IPS DF 6.9 (cell line): ENCODE measurements at regions not wholly inside any gene's neighbourhood (a gene's known extent, or its start where the extent isn't known, plus 50 kb on each side); places are given as distances from the start of the nearest gene placed in this dataset.
A peak's percentile ranks its signal among the peaks of the same experiment; 100 is the strongest.

Experiments
- DNase-seq: peaks from one replicate; pipeline ENCODE4 v3.0.0-alpha.2; 2013; ENCODE audit warnings: low read depth, low spot score
- H3K27ac ChIP-seq: one replicate; pipeline ENCODE4 v1.5.1; 2013; ENCODE audit warnings: low read length, control low read depth
- H3K27me3 ChIP-seq: 2 replicates; pipeline ENCODE4 v1.6.1; 2013; ENCODE audit warnings: mild to moderate bottlenecking, low read length; ENCODE audit not compliant: control insufficient read depth, insufficient read depth
- H3K36me3 ChIP-seq: 2 replicates; pipeline ENCODE4 v1.6.1; 2013; ENCODE audit warnings: low read length; ENCODE audit not compliant: control insufficient read depth, insufficient read depth
- H3K4me1 ChIP-seq: 2 replicates; pipeline ENCODE4 v1.6.1; 2013; ENCODE audit warnings: low read length; ENCODE audit not compliant: control insufficient read depth, insufficient read depth
- H3K4me3 ChIP-seq: 2 replicates; pipeline ENCODE4 v1.5.1; 2013; ENCODE audit warnings: mild to moderate bottlenecking, low read length
- H3K9me3 ChIP-seq: 2 replicates; pipeline ENCODE4 v1.6.1; 2013; ENCODE audit warnings: low read length, inconsistent platforms; ENCODE audit not compliant: control insufficient read depth, insufficient read depth
- WGBS: extraction: QIAGEN DNeasy Blood & Tissue Kit; methylation state at CpG from one replicate; pipeline ENCODE4 v1.1.7; 2013; ENCODE audit warnings: mixed read lengths, missing lambda C conversion rate; ENCODE audit not compliant: insufficient read length, insufficient coverage; 5-methylcytosine and 5-hydroxymethylcytosine counted together

DNA sequence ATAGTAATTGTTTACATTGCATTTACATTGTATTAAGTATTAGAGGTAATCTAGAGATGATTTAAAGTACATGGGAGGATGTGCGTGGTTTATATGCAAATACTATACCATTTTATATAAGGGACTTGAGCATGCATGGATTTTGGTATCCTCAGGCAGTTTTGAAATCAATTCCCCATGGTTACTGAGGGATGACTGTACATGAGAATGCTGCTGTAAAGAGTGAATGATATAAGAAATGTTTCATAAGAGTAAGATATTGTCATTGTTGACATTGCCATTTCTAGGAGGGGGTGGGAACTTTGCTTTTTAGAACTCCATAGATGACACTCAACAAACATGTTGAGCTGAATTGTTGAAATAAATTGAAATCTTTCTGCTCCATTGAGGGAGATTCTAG, 185.0 kb downstream of the SEMA6A start:
- no peak overlapping the region for H3K4me3 ChIP-seq
- H3K27ac ChIP-seq: no peak overlapping the region
- no peaks in the 10 kb centered on the region for H3K27me3 ChIP-seq
- no peaks in the 10 kb centered on the region for H3K9me3 ChIP-seq
- H3K36me3 ChIP-seq: no peaks in the 10 kb centered on the region
- WGBS: no CpG with 5 or more reads among the region's 1 CpG
- H3K4me1 ChIP-seq: peaks cover 3% of the 10 kb centered on the region; the same call in 1 of the 2 replicates
- no peak for DNase-seq

DNA sequence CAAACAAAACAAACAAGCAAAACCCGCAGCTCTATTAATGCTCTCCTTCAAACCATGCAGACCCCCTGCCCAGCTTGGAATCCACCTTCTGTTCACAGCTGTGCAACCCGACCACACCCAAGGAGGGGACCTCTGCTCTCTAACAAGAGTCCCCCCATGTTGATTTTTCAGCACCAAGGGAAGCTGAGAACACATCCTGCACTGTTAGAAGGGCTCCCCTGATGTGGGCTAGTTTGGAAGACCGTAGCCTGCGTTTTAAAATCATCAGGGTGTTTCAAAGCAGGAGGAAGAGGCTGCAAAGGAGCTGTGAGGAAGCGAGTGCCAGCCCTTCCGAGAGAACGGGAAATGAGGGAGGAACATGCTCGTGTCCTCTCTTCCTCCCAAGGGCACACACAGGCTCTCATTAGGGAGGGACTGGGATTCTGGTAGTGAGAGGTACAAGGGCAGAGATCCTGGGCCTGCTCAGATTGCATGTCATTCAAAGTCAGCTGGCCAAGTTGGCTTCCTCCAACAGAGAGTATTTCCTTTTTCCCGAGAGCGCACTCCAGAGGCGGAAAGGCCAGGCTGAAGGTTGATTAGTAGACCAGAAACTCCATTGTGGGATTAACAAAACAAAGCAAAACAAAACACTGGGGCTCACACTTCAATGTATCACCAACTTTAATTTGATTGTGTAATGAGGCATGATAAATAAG, 185.9 kb downstream of the SEMA6A start:
- peak; percentile 13 for DNase-seq
- no peaks in the 10 kb centered on the region for H3K9me3 ChIP-seq
- H3K4me3 ChIP-seq: no peak overlapping the region
- no peak overlapping the region for H3K27ac ChIP-seq
- peaks cover 3% of the 10 kb centered on the region; the same call in 1 of the 2 replicates for H3K4me1 ChIP-seq
- WGBS: no CpG with 5 or more reads among the region's 11 CpGs
- H3K36me3 ChIP-seq: no peaks in the 10 kb centered on the region
- H3K27me3 ChIP-seq: no peaks in the 10 kb centered on the region

DNA sequence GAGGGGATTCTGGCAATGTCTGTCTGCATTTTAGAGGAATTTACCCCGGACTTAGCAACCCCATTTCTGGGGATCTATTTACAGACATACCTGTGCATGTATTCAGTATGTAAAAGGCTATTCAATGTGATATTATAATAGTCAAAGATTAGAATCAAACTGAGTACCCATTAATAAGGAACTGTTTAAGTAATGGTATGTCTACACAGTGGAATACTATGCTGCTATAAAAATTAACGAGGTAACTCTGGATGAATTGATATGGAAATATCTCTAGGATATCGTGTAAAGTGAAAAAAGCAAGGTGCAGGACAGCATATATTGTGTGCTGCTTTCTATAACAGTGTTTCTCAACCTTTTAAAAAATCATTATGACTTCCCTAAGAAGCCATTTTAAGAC, 186.9 kb downstream of the SEMA6A start:
- Histone ChIP-seq H3K27ac (no peak overlapping the region), H3K27me3 (no peaks in the 10 kb centered on the region), H3K9me3 (no peaks in the 10 kb centered on the region), H3K4me1 (peaks cover 3% of the 10 kb centered on the region; the same call in 1 of the 2 replicates), H3K4me3 (no peak overlapping the region), H3K36me3 (no peaks in the 10 kb centered on the region)
- no CpG with 5 or more reads among the region's 3 CpGs for WGBS
- DNase-seq: no peak

DNA sequence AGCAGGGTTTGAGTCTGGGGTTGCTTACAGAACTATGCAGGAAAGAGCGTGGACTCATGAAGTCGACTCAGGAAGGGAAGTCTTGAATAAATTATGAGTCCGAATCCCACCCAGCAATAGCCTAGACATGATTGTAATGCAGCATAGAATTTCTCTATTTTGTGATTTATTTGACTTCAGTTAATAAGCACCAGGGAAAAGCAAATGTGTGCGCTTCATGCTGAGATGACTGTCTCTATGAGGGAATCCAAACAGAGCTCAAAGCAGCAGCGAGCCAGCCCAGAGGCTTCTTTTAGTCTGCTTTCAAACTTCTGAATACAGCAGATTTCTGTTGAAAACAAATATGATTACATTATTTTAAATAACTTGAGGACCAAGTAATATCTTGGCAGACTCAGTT, 188.0 kb downstream of the SEMA6A start:
- Histone ChIP-seq H3K27me3 (no peaks in the 10 kb centered on the region), H3K4me1 (peaks cover 3% of the 10 kb centered on the region; the same call in 1 of the 2 replicates), H3K36me3 (no peaks in the 10 kb centered on the region), H3K9me3 (no peaks in the 10 kb centered on the region), H3K27ac (no peak overlapping the region), H3K4me3 (no peak overlapping the region)
- no peak for DNase-seq
- no CpG with 5 or more reads among the region's 5 CpGs for WGBS

DNA sequence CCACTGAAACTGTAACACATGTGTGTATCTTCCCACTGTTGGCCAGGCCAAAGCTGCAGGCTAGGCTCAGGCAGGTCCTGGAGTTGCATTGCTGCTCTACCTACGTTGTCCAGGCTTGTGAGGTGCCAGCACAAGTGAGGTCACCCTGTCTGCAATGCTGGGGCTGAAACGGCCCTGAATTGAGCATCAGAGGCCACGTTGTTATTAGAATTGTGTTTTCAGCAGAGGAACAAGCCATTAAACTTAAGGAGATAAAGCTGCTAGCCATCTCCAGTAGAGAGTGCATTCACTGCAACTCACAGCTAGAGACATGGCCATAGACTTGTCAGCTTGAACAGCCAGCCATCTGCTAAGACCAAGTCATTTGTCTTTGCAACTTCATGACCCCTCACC, 191.8 kb downstream of the SEMA6A start:
- no peaks in the 10 kb centered on the region for H3K36me3 ChIP-seq
- DNase-seq: no peak
- no peaks in the 10 kb centered on the region for H3K9me3 ChIP-seq
- no peaks in the 10 kb centered on the region for H3K4me1 ChIP-seq
- H3K27ac ChIP-seq: no peak overlapping the region
- WGBS: no CpG with 5 or more reads among the region's 3 CpGs
- no peak overlapping the region for H3K4me3 ChIP-seq
- H3K27me3 ChIP-seq: no peaks in the 10 kb centered on the region

DNA sequence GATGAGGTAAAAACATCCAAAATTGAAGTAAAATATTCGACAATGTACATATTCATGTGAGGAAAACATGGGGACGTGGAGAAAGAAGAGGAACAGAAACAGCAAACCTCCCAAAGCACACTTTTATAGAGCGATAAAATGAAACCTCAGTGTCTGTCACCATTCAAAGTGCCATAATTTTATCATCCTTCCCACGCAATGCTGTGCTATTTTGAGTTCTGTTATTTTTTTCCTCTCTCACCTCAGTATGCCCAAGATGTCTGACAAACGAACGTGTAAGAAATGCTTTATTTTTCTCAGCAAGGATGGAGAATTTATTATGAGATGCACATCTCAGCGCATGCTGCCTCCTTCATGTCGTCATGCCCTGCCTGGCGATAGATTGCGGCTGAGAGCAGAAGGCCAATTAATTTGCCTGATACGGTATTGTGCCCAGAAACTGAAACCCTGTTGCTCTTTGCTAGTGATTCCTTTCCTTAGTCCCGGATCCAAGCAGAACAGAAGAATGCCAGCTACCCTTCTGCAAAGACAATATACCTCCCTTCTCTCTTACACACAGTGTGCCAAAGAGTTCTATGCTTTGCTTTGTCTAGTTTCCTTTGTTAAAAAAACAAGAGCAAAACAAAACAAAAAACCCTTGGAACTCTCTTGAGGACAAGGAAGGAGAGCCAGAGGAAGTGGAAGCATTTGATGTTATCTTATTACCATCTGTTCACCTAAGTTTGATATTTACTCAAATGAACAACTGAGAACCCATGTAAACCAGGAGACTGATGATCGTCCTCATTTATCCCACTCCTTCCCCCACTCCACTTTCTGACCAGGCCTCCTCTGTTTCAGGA, 192.4 kb downstream of the SEMA6A start:
- no peak for DNase-seq
- H3K27ac ChIP-seq: no peak overlapping the region
- WGBS: no CpG with 5 or more reads among the region's 13 CpGs

DNA sequence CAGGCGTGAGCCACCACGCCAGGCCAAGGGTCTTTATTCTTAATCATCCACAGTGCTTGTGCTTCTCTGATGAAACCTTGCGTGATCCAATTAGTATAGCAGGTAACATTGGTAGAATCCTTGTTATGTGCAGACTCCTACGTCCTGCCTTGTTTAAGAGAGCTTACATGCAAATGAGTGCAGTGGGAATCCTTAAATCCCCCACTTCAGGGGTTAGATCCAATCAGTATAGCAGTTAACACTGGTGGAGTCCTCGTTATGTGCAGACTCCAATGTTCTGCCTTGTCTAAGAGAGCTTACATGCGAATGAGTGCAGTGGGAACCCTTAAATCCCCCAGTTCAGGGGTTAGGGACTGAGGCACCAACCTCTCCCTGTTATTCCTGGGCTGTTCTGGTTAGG, 193.4 kb downstream of the SEMA6A start:
- no peaks in the 10 kb centered on the region for H3K9me3 ChIP-seq
- WGBS: no CpG with 5 or more reads among the region's 6 CpGs
- H3K4me3 ChIP-seq: no peak overlapping the region
- no peaks in the 10 kb centered on the region for H3K4me1 ChIP-seq
- no peaks in the 10 kb centered on the region for H3K27me3 ChIP-seq
- H3K36me3 ChIP-seq: no peaks in the 10 kb centered on the region
- DNase-seq: no peak
- H3K27ac ChIP-seq: no peak overlapping the region

More for the DNA sequence above, 192.4 kb downstream of the SEMA6A start:
- no peak overlapping the region for H3K4me3 ChIP-seq
- no peaks in the 10 kb centered on the region for H3K27me3 ChIP-seq
- no peaks in the 10 kb centered on the region for H3K36me3 ChIP-seq
- H3K9me3 ChIP-seq: no peaks in the 10 kb centered on the region
- H3K4me1 ChIP-seq: no peaks in the 10 kb centered on the region

DNA sequence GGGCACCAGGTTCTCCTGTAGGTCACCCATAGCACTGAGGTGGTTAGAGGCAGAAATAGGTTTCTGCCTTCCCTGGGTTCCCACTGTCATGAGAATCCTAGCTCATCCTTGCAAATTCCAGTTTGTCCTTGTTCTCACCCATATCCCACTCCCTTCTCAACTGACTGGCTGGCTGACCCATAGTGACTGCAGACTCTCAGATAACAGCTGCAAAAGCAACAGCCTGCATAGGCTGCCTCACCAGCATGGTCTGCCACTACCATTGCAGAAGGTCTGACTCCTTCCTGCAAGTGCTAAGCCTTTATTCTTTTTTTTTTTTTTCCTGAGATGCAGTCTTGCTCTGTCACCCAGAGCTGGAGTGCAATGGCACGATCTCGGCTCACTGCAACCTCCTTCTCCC, 194.0 kb downstream of the SEMA6A start:
- no peak for DNase-seq
- no peaks in the 10 kb centered on the region for H3K27me3 ChIP-seq
- peaks cover 1% of the 10 kb centered on the region; the same call in 1 of the 2 replicates for H3K4me1 ChIP-seq
- no peak overlapping the region for H3K27ac ChIP-seq
- H3K36me3 ChIP-seq: no peaks in the 10 kb centered on the region
- no CpG with 5 or more reads among the region's 2 CpGs for WGBS
- no peak overlapping the region for H3K4me3 ChIP-seq
- no peaks in the 10 kb centered on the region for H3K9me3 ChIP-seq

DNA sequence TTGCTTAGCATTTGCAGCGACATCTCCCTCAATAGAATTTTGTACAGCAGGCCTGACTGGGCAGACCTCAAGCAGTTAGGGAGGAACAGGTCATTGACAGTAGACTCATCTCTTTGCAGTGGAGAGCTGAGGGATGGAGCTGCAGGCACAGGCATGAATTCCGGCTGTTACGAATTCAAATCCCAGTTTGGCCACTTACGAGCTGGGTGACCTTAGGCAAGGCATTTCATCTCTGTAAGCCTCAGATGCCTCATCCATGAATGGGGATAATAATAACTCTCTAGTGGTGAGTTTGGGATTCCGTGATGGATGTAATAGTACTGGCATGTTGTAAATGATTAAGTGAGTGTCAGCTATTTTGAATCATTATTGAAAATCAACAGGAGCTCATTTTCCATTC, 195.3 kb downstream of the SEMA6A start:
- DNase-seq: no peak
- Histone ChIP-seq H3K27ac (no peak overlapping the region), H3K36me3 (no peaks in the 10 kb centered on the region), H3K4me3 (no peak overlapping the region), H3K4me1 (peaks cover 1% of the 10 kb centered on the region; the same call in 1 of the 2 replicates), H3K9me3 (no peaks in the 10 kb centered on the region), H3K27me3 (no peaks in the 10 kb centered on the region)
- no CpG with 5 or more reads among the region's 5 CpGs for WGBS

DNA sequence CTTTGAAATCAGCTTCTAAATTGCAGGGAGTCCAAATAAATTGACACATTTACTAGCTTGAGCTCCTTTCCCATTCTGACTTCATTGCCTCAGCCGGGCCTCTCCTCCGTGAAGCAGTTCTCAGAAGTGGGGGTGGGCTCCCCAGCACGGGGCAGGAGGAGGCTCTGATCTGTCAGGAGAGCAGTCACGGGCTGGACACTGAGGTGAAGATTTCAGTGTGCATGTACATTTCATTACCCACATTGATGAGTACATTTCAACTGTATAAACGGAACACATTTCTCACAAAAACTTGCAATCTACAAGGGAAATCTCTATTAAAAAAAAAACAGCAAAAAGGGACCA, 195.9 kb downstream of the SEMA6A start:
- Histone ChIP-seq H3K4me1 (peaks cover 1% of the 10 kb centered on the region; the same call in 1 of the 2 replicates), H3K36me3 (no peaks in the 10 kb centered on the region), H3K27ac (no peak overlapping the region), H3K9me3 (no peaks in the 10 kb centered on the region), H3K27me3 (no peaks in the 10 kb centered on the region), H3K4me3 (no peak overlapping the region)
- DNase-seq: no peak
- WGBS: no CpG with 5 or more reads among the region's 5 CpGs
